ENCODE measurements at regions not wholly inside any gene's neighbourhood (a gene's known extent, or its start where the extent isn't known, plus 50 kb on each side); places are given as distances from the start of the nearest gene placed in this dataset.

- H3K4me3 ChIP-seq (ENCODE audit: low read depth in 1 of 2, low read length in 2 of 2) = no peak overlapping the region
- H3K9ac ChIP-seq (ENCODE audit: low read depth, low read length) = no peak overlapping the region
- TF ChIP-seq EZH2 (IDR thresholded peaks at IDR 0.05; ENCODE audit: borderline replicate concordance, low read depth, low read length, severe bottlenecking) (no peak), CTCF (IDR thresholded peaks at IDR 0.05; ENCODE audit: borderline replicate concordance, extremely low read depth, low read length, poor library complexity, severe bottlenecking) (no peak)
- DNase-seq (no peak), ATAC-seq (ENCODE audit: insufficient read depth, low read depth) (no peak)
- H3K27ac ChIP-seq (ENCODE audit: low read length) = 0 out of 2 replicates have a peak overlapping the region, but pooled peaks have one; percentile 3
- H3K9me3 ChIP-seq (ENCODE audit: insufficient read depth, low read length, severe bottlenecking) = no peaks in the 10 kb centered on the region
- H3K4me2 ChIP-seq (ENCODE audit: insufficient read depth, low read length) = no peak overlapping the region
- H3K4me1 ChIP-seq (ENCODE audit: insufficient read depth, low read length) = peaks cover 14% of the 10 kb centered on the region
- H4K20me1 ChIP-seq (ENCODE audit: insufficient read depth, low read length) = no peaks in the 10 kb centered on the region
- no peaks in the 10 kb centered on the region for H3K36me3 ChIP-seq (ENCODE audit: insufficient read depth, low read length)
- no peaks in the 10 kb centered on the region for H3K27me3 ChIP-seq (ENCODE audit: insufficient read depth, low read length, poor library complexity)
- no peak overlapping the region for H2AFZ ChIP-seq (ENCODE audit: low read depth, low read length)
- H3K79me2 ChIP-seq (ENCODE audit: insufficient read depth, low read length) = no peaks in the 10 kb centered on the region
Observed at GRCh38 chr10:91022924-91023699, 102.2 kb upstream of the ANKRD1 start.

GRCh38 chr10:91023700-91024398 is 103.0 kb upstream of the ANKRD1 start:
- Histone ChIP-seq H3K9ac (ENCODE audit: low read depth, low read length) (no peak overlapping the region), H3K27ac (ENCODE audit: low read length) (0 out of 2 replicates have a peak overlapping the region, but pooled peaks have one; percentile 3), H2AFZ (ENCODE audit: low read depth, low read length) (no peak overlapping the region), H3K9me3 (ENCODE audit: insufficient read depth, low read length, severe bottlenecking) (no peaks in the 10 kb centered on the region), H3K4me2 (ENCODE audit: insufficient read depth, low read length) (no peak overlapping the region), H3K79me2 (ENCODE audit: insufficient read depth, low read length) (no peaks in the 10 kb centered on the region), H3K36me3 (ENCODE audit: insufficient read depth, low read length) (no peaks in the 10 kb centered on the region), H3K4me3 (ENCODE audit: low read depth in 1 of 2, low read length in 2 of 2) (no peak overlapping the region), H3K4me1 (ENCODE audit: insufficient read depth, low read length) (peaks cover 14% of the 10 kb centered on the region), H4K20me1 (ENCODE audit: insufficient read depth, low read length) (no peaks in the 10 kb centered on the region), H3K27me3 (ENCODE audit: insufficient read depth, low read length, poor library complexity) (no peaks in the 10 kb centered on the region)
- no peak for ATAC-seq (ENCODE audit: insufficient read depth, low read depth)
- no peak for DNase-seq
- no peak for TF ChIP-seq CTCF (IDR thresholded peaks at IDR 0.05; ENCODE audit: borderline replicate concordance, extremely low read depth, low read length, poor library complexity, severe bottlenecking)
- no peak for TF ChIP-seq EZH2 (IDR thresholded peaks at IDR 0.05; ENCODE audit: borderline replicate concordance, low read depth, low read length, severe bottlenecking)

GRCh38 chr10:91024541-91024940 is 103.7 kb upstream of the ANKRD1 start:
- peaks cover 14% of the 10 kb centered on the region for H3K4me1 ChIP-seq (ENCODE audit: insufficient read depth, low read length)
- H3K79me2 ChIP-seq (ENCODE audit: insufficient read depth, low read length) = no peaks in the 10 kb centered on the region
- TF ChIP-seq EZH2 (IDR thresholded peaks at IDR 0.05; ENCODE audit: borderline replicate concordance, low read depth, low read length, severe bottlenecking) = no peak
- TF ChIP-seq CTCF (IDR thresholded peaks at IDR 0.05; ENCODE audit: borderline replicate concordance, extremely low read depth, low read length, poor library complexity, severe bottlenecking) = no peak
- H3K9me3 ChIP-seq (ENCODE audit: insufficient read depth, low read length, severe bottlenecking) = no peaks in the 10 kb centered on the region
- ATAC-seq (ENCODE audit: insufficient read depth, low read depth) (no peak), DNase-seq (no peak)
- no peaks in the 10 kb centered on the region for H4K20me1 ChIP-seq (ENCODE audit: insufficient read depth, low read length)
- no peaks in the 10 kb centered on the region for H3K27me3 ChIP-seq (ENCODE audit: insufficient read depth, low read length, poor library complexity)
- no peak overlapping the region for H3K27ac ChIP-seq (ENCODE audit: low read length)
- no peak overlapping the region for H3K9ac ChIP-seq (ENCODE audit: low read depth, low read length)
- no peak overlapping the region for H2AFZ ChIP-seq (ENCODE audit: low read depth, low read length)
- H3K36me3 ChIP-seq (ENCODE audit: insufficient read depth, low read length) = no peaks in the 10 kb centered on the region
- H3K4me2 ChIP-seq (ENCODE audit: insufficient read depth, low read length) = no peak overlapping the region
- H3K4me3 ChIP-seq (ENCODE audit: low read depth in 1 of 2, low read length in 2 of 2) = no peak overlapping the region
